ENCODE measurements at regions not wholly inside any gene's neighbourhood (a gene's known extent, or its start where the extent isn't known, plus 50 kb on each side); places are given as distances from the start of the nearest gene placed in this dataset.

DNA sequence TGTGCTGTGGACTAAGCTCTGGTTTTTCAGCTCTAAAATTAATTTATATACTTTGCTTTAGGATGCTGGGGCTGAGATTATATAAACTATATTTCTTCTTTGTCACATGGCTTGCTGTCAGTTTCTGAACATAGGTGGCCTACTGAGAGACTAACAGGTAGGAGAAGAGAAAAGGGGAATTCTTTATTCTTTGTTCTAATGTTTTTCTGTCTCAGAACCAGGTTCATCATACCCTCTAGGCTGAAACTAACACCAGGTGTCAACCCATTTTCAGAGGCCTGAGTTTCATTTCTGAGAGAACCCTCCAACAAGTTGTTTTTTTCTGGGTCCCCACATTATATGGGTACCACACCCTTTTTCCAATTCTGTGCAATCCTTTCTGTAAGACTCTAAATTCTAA, 843.6 kb downstream of the TRIB2 start:
- TF ChIP-seq, protein P1, sequence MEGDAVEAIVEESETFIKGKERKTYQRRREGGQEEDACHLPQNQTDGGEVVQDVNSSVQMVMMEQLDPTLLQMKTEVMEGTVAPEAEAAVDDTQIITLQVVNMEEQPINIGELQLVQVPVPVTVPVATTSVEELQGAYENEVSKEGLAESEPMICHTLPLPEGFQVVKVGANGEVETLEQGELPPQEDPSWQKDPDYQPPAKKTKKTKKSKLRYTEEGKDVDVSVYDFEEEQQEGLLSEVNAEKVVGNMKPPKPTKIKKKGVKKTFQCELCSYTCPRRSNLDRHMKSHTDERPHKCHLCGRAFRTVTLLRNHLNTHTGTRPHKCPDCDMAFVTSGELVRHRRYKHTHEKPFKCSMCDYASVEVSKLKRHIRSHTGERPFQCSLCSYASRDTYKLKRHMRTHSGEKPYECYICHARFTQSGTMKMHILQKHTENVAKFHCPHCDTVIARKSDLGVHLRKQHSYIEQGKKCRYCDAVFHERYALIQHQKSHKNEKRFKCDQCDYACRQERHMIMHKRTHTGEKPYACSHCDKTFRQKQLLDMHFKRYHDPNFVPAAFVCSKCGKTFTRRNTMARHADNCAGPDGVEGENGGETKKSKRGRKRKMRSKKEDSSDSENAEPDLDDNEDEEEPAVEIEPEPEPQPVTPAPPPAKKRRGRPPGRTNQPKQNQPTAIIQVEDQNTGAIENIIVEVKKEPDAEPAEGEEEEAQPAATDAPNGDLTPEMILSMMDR (IDR thresholded peaks at IDR 0.05; ENCODE audit: low read depth, low read length, poor library complexity, severe bottlenecking) = no peak
- no peak for TF ChIP-seq EZH2phosphoT487 (IDR thresholded peaks at IDR 0.05; ENCODE audit: borderline replicate concordance, low read length)

All from DOHH2 (cell line).